Neural cell (in vitro differentiated cells): ENCODE measurements at regions not wholly inside any gene's neighbourhood (a gene's known extent, or its start where the extent isn't known, plus 50 kb on each side); places are given as distances from the start of the nearest gene placed in this dataset.

Experiments
- H2AFZ ChIP-seq: fragments of 200-600, 300-800 bp; sonication (generic), shearing (Covaris generic); 2 replicates; pipeline ENCODE4 v1.6.0; 2014; ENCODE audit warnings: low read depth, mild to moderate bottlenecking, antibody characterized with exemption, low read length, moderate library complexity
- H3F3A ChIP-seq: fragments of 200-600 bp; shearing (Covaris generic); 2 replicates; pipeline ENCODE4 v1.6.1; 2016; ENCODE audit warnings: mild to moderate bottlenecking, moderate library complexity, mixed read lengths, antibody characterized with exemption, low read length; ENCODE audit not compliant: insufficient read depth, poor library complexity, severe bottlenecking
- H3K27ac ChIP-seq: fragments of 200-600, 300-800 bp; sonication (generic), shearing (Covaris generic); 2 replicates; pipeline ENCODE4 v1.5.1; 2014; ENCODE audit warnings: mild to moderate bottlenecking, low read length, moderate library complexity
- H3K27me3 ChIP-seq: fragments of 300-800, 200-600 bp; sonication (generic), shearing (Covaris generic); 2 replicates; pipeline ENCODE4 v1.6.0; 2014; ENCODE audit warnings: mild to moderate bottlenecking, low read depth, low read length, moderate library complexity; ENCODE audit not compliant: insufficient read depth
- H3K36me3 ChIP-seq: fragments of 300-800, 200-600 bp; sonication (generic), shearing (Covaris generic); 2 replicates; pipeline ENCODE4 v1.5.1; 2014; ENCODE audit warnings: mild to moderate bottlenecking, antibody characterized with exemption, low read length, moderate library complexity; ENCODE audit not compliant: insufficient read depth
- H3K4me2 ChIP-seq: fragments of 300-800, 200-600 bp; sonication (generic), shearing (Covaris generic); 2 replicates; pipeline ENCODE4 v1.6.0; 2014; ENCODE audit warnings: mild to moderate bottlenecking, low read length
- H3K4me3 ChIP-seq: fragments of 300-800, 200-600 bp; sonication (generic), shearing (Covaris generic); 2 replicates; pipeline ENCODE4 v1.5.1; 2014; ENCODE audit warnings: mild to moderate bottlenecking, low read length, moderate library complexity
- H3K79me2 ChIP-seq: fragments of 200-600 bp; shearing (Covaris generic); replicated peaks from 2 replicates; pipeline ENCODE4 v1.6.0; 2014; ENCODE audit warnings: mild to moderate bottlenecking, low read length, moderate library complexity; ENCODE audit not compliant: insufficient read depth
- H3K9ac ChIP-seq: fragments of 300-800, 200-600 bp; sonication (generic), shearing (Covaris generic); 2 replicates; pipeline ENCODE4 v1.6.1; 2016; ENCODE audit warnings: mild to moderate bottlenecking, low read length, mixed read lengths
- H3K9me2 ChIP-seq: fragments of 200-600 bp; shearing (Covaris generic); 2 replicates; pipeline ENCODE4 v1.6.1; 2016; ENCODE audit warnings: mild to moderate bottlenecking, low read length, mixed read lengths; ENCODE audit not compliant: insufficient read depth
- H3K9me3 ChIP-seq: fragments of 200-600, 300-800 bp; sonication (generic), shearing (Covaris generic); 2 replicates; pipeline ENCODE4 v1.6.1; 2016; ENCODE audit warnings: mild to moderate bottlenecking, mixed run types, low read length, moderate library complexity, mixed read lengths
- H4K20me1 ChIP-seq: fragments of 200-600 bp; shearing (Covaris generic); 2 replicates; pipeline ENCODE4 v1.6.1; 2016; ENCODE audit warnings: mild to moderate bottlenecking, mixed run types; ENCODE audit not compliant: insufficient read depth
- EP300 ChIP-seq: fragments of 450-650 bp; conservative IDR thresholded peaks from 2 replicates; pipeline ENCODE4 v1.6.1; 2014; ENCODE audit warnings: antibody characterized with exemption, mild to moderate bottlenecking, moderate library complexity; ENCODE audit not compliant: poor library complexity, severe bottlenecking
- EZH2 ChIP-seq: fragments of 200-600, 300-800 bp; shearing (Covaris generic), sonication (generic); IDR thresholded peaks from 2 replicates; pipeline ENCODE4 v1.6.1; 2014; ENCODE audit warnings: antibody characterized with exemption, low read length, borderline replicate concordance, mild to moderate bottlenecking; ENCODE audit not compliant: insufficient read depth, poor library complexity, severe bottlenecking
- MXI1 ChIP-seq: fragments of 450-650 bp; conservative IDR thresholded peaks from 2 replicates; pipeline ENCODE4 v1.6.1; 2014; ENCODE audit warnings: antibody characterized with exemption, mild to moderate bottlenecking; ENCODE audit not compliant: poor library complexity, severe bottlenecking
- POLR2AphosphoS5 ChIP-seq: IDR thresholded peaks from 2 replicates; pipeline ENCODE4 v1.6.1; 2012
- RAD21 ChIP-seq: fragments of 450-650 bp; conservative IDR thresholded peaks from 2 replicates; pipeline ENCODE4 v1.6.1; 2014; ENCODE audit warnings: antibody characterized with exemption, mild to moderate bottlenecking, moderate library complexity
- TF ChIP-seq, protein P1 (sequence below): fragments of 450-650 bp; IDR thresholded peaks from 2 replicates; pipeline ENCODE4 v1.5.1; 2014; ENCODE audit warnings: antibody characterized with exemption, mild to moderate bottlenecking, moderate library complexity; ENCODE audit not compliant: poor library complexity, severe bottlenecking
- TF ChIP-seq, protein P2 (sequence below): IDR thresholded peaks from 2 replicates; pipeline ENCODE4 v1.6.1; 2012; ENCODE audit warnings: borderline replicate concordance

DNA sequence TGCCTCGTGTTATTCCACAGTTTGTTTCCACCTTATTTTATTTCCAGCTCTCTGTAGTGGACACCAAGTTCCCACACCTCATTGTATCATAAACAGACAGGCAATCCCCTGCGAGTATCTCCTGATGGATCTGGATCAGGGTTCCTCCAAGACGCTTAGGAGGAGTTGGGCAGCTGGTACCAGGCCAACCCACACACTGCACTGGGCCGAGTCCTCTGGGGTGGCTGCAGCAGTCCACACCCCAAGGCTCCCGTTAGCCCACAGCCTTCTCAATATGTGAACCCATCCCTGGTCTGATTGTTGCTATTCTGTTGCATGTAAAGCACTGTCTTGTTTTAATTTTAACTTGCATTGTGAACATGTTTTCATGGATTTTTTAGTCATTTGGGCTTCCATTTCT is 178.8 kb upstream of the RAB6C start:
- no peaks in the 10 kb centered on the region for H3K36me3 ChIP-seq
- no peak overlapping the region for H3K4me2 ChIP-seq
- no peaks in the 10 kb centered on the region for H3F3A ChIP-seq
- no peak overlapping the region for H3K27ac ChIP-seq
- H3K9ac ChIP-seq: no peak overlapping the region
- no peaks in the 10 kb centered on the region for H3K9me2 ChIP-seq
- no peaks in the 10 kb centered on the region for H3K9me3 ChIP-seq
- no peaks in the 10 kb centered on the region for H3K79me2 ChIP-seq
- no peak overlapping the region for H2AFZ ChIP-seq
- H3K27me3 ChIP-seq: no peaks in the 10 kb centered on the region
- TF ChIP-seq, protein P1, sequence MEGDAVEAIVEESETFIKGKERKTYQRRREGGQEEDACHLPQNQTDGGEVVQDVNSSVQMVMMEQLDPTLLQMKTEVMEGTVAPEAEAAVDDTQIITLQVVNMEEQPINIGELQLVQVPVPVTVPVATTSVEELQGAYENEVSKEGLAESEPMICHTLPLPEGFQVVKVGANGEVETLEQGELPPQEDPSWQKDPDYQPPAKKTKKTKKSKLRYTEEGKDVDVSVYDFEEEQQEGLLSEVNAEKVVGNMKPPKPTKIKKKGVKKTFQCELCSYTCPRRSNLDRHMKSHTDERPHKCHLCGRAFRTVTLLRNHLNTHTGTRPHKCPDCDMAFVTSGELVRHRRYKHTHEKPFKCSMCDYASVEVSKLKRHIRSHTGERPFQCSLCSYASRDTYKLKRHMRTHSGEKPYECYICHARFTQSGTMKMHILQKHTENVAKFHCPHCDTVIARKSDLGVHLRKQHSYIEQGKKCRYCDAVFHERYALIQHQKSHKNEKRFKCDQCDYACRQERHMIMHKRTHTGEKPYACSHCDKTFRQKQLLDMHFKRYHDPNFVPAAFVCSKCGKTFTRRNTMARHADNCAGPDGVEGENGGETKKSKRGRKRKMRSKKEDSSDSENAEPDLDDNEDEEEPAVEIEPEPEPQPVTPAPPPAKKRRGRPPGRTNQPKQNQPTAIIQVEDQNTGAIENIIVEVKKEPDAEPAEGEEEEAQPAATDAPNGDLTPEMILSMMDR: no peak
- TF ChIP-seq, protein P2, sequence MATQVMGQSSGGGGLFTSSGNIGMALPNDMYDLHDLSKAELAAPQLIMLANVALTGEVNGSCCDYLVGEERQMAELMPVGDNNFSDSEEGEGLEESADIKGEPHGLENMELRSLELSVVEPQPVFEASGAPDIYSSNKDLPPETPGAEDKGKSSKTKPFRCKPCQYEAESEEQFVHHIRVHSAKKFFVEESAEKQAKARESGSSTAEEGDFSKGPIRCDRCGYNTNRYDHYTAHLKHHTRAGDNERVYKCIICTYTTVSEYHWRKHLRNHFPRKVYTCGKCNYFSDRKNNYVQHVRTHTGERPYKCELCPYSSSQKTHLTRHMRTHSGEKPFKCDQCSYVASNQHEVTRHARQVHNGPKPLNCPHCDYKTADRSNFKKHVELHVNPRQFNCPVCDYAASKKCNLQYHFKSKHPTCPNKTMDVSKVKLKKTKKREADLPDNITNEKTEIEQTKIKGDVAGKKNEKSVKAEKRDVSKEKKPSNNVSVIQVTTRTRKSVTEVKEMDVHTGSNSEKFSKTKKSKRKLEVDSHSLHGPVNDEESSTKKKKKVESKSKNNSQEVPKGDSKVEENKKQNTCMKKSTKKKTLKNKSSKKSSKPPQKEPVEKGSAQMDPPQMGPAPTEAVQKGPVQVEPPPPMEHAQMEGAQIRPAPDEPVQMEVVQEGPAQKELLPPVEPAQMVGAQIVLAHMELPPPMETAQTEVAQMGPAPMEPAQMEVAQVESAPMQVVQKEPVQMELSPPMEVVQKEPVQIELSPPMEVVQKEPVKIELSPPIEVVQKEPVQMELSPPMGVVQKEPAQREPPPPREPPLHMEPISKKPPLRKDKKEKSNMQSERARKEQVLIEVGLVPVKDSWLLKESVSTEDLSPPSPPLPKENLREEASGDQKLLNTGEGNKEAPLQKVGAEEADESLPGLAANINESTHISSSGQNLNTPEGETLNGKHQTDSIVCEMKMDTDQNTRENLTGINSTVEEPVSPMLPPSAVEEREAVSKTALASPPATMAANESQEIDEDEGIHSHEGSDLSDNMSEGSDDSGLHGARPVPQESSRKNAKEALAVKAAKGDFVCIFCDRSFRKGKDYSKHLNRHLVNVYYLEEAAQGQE: no peak
- TF ChIP-seq POLR2AphosphoS5 (no peak), EZH2 (no peak), MXI1 (no peak), RAD21 (no peak)
- no peak overlapping the region for H3K4me3 ChIP-seq
- no peaks in the 10 kb centered on the region for H4K20me1 ChIP-seq

DNA sequence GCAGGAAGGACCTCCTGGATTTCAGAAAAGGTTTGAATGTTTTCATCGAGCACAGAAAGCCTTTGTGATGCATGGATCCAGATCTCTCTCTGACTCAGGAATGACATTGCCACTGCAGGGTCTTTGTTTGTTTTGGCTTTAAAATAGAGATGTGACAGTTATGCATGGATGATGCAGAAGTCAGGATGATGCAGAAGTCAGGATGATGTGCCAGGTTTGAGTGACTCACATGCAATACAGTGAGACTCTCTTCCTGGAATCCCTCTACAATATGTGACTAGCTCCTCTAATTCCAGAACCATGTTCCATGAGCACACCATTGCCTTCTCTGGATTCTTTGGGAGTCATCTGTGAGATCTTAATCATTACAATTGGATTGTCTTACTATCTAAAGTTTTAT is 177.9 kb upstream of the RAB6C start:
- no peak overlapping the region for H2AFZ ChIP-seq
- H3K27ac ChIP-seq: no peak overlapping the region
- H3K4me2 ChIP-seq: no peak overlapping the region
- H3K36me3 ChIP-seq: no peaks in the 10 kb centered on the region
- H3K27me3 ChIP-seq: no peaks in the 10 kb centered on the region
- no peaks in the 10 kb centered on the region for H3K9me3 ChIP-seq
- H3K9me2 ChIP-seq: no peaks in the 10 kb centered on the region
- TF ChIP-seq, protein P1: no peak
- no peak for TF ChIP-seq EZH2
- TF ChIP-seq POLR2AphosphoS5: no peak
- TF ChIP-seq, protein P2: no peak
- no peak for TF ChIP-seq RAD21
- TF ChIP-seq EP300: peak; percentile 56
- H3K79me2 ChIP-seq: no peaks in the 10 kb centered on the region
- no peaks in the 10 kb centered on the region for H4K20me1 ChIP-seq
- no peak overlapping the region for H3K9ac ChIP-seq
- H3F3A ChIP-seq: no peaks in the 10 kb centered on the region
- no peak overlapping the region for H3K4me3 ChIP-seq
